Activated CD4-positive, alpha-beta T cell treated with anti-CD3 and anti-CD28 coated beads for 36 hours (primary cell): ENCODE measurements at regions not wholly inside any gene's neighbourhood (a gene's known extent, or its start where the extent isn't known, plus 50 kb on each side); places are given as distances from the start of the nearest gene placed in this dataset.

ENCODE experiments used
- ATAC-seq: fragments of 200-7000 bp; cut with Tn5 transposase; one replicate; pipeline ENCODE4 v1.10.0; 2021; ENCODE audit warnings: mild to moderate bottlenecking, moderate library complexity
- CTCF ChIA-PET: fragments of 350-600 bp; sonication (Branson Sonifier 250); formaldehyde crosslinking; loops from one replicate; lab custom pipeline; 2021; ENCODE audit warnings: antibody characterized with exemption; lab: Charles Lee
- POLR2A ChIA-PET: fragments of 350-600 bp; sonication (Branson Sonifier 250); formaldehyde crosslinking; loops from one replicate; lab custom pipeline; 2021; ENCODE audit warnings: antibody characterized with exemption, inconsistent platforms; lab: Charles Lee
- DNase-seq: peaks from one replicate; pipeline ENCODE4 v3.0.0-alpha.2; 2020
- H3K27ac Mint-ChIP-seq: one replicate; pipeline ENCODE4 v1.8.0; 2021; ENCODE audit warnings: mixed read lengths
- H3K27me3 Mint-ChIP-seq: one replicate; pipeline ENCODE4 v1.8.0; 2021; ENCODE audit warnings: mixed read lengths
- H3K36me3 Mint-ChIP-seq: one replicate; pipeline ENCODE4 v1.8.0; 2021; ENCODE audit warnings: low read depth, mixed read lengths
- H3K4me1 Mint-ChIP-seq: one replicate; pipeline ENCODE4 v1.8.0; 2021; ENCODE audit warnings: mixed read lengths
- H3K4me3 Mint-ChIP-seq: one replicate; pipeline ENCODE4 v1.8.0; 2021; ENCODE audit warnings: mild to moderate bottlenecking, moderate library complexity, mixed read lengths
- H3K9me3 Mint-ChIP-seq: one replicate; pipeline ENCODE4 v1.8.0; 2021; ENCODE audit warnings: low read depth, mixed read lengths
- intact Hi-C, 2 experiments: fragments of 100-400 bp; cut with DNase I in 1 of 2; cut with micrococcal nuclease in 1 of 2; formaldehyde crosslinking; loops; one replicate each; pipeline versions ENCODE4 v1.14.2 to v1.15.1; 2022 to 2024; cut with DNase I, micrococcal nuclease

DNA sequence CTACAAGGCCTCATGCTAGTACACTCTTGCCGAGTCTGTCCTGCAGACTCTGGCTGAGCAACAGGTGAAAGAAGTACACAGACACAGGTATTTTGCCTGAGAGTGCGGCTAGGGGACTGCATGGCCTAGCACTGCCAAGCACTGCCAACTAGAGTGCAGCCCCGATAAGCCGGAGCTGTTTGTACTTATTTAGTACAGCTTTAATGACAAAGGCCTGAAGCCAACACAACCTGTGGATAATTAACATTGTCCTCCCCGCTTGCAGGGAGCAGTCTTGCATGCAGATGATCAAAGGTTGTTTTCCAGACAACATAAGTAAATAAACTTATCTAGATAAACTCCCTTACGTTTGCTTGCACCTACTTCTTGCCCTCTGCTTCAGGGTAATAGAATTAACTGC lies 63.7 kb upstream of the MMADHC start:
- no peak overlapping the region for H3K4me3 Mint-ChIP-seq
- H3K36me3 Mint-ChIP-seq: no peaks in the 10 kb centered on the region
- ATAC-seq (no peak), DNase-seq (no peak)
- intact Hi-C loops: no loop called here
- H3K4me1 Mint-ChIP-seq: no peaks in the 10 kb centered on the region
- H3K27ac Mint-ChIP-seq: no peak overlapping the region
- ChIA-PET CTCF (no interaction called here), POLR2A (no interaction called here)
- peaks cover 3% of the 10 kb centered on the region for H3K9me3 Mint-ChIP-seq
- peaks cover 8% of the 10 kb centered on the region for H3K27me3 Mint-ChIP-seq

DNA sequence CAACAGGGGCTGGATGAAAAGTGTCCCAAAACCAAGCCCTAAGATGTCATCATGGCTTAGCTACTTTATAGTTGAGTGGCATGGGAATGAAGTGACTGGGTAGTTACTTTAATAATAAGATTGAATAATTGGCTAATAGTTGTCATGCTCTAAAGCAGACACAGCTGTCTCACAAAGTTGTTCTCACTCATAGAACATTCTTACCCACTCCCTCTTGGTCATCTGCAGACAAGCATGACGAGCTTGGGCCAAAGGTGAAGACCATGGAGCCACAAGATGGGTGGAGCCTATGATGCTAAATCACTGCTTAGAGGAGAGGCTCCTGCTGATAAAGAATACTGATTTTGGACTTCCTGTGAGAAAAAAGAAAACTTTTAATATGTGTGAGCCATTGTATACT lies 62.4 kb upstream of the MMADHC start:
- intact Hi-C loops: no loop called here
- CTCF ChIA-PET: no interaction called here

GRCh38 chr2:149648282-149649030 lies 60.9 kb upstream of the MMADHC start:
- POLR2A ChIA-PET: no interaction called here
- H3K4me1 Mint-ChIP-seq: no peaks in the 10 kb centered on the region
- no peaks in the 10 kb centered on the region for H3K36me3 Mint-ChIP-seq
- H3K27me3 Mint-ChIP-seq: peaks cover 10% of the 10 kb centered on the region
- DNase-seq: no peak
- peaks cover 3% of the 10 kb centered on the region for H3K9me3 Mint-ChIP-seq
- ATAC-seq: no peak
- intact Hi-C loops: no loop called here
- H3K4me3 Mint-ChIP-seq: no peak overlapping the region
- no peak overlapping the region for H3K27ac Mint-ChIP-seq
- CTCF ChIA-PET: no interaction called here

More for the DNA sequence above, 62.4 kb upstream of the MMADHC start:
- H3K36me3 Mint-ChIP-seq: no peaks in the 10 kb centered on the region
- no peak overlapping the region for H3K27ac Mint-ChIP-seq
- ATAC-seq (no peak), DNase-seq (no peak)
- H3K4me1 Mint-ChIP-seq: no peaks in the 10 kb centered on the region
- POLR2A ChIA-PET: no interaction called here
- no peak overlapping the region for H3K4me3 Mint-ChIP-seq
- H3K9me3 Mint-ChIP-seq: no peaks in the 10 kb centered on the region
- peaks cover 8% of the 10 kb centered on the region for H3K27me3 Mint-ChIP-seq

DNA sequence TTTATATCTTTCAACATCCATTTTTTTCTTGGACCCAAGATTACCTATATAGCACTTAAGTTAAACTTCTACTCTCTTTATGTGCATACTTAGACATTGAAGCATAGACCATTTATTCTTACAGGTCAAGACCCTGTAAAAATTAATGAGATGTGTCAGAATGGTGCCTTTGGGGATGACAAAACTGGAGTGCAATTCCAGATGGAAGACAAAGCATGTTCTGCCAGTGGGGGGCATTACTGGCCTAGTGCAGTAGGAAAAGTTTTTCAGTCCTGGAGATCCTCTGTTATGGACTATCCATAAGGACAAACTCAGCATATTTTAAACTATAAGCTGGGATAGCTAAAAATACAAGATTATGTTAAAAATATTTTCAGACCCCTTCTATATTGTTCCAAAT lies 57.8 kb upstream of the MMADHC start:
- ChIA-PET CTCF (no interaction called here), POLR2A (no interaction called here)
- intact Hi-C loops: no loop called here
- H3K4me1 Mint-ChIP-seq: no peaks in the 10 kb centered on the region
- no peak for ATAC-seq
- no peak overlapping the region for H3K27ac Mint-ChIP-seq
- peaks cover 17% of the 10 kb centered on the region for H3K27me3 Mint-ChIP-seq
- no peaks in the 10 kb centered on the region for H3K36me3 Mint-ChIP-seq
- no peak overlapping the region for H3K4me3 Mint-ChIP-seq
- peaks cover 5% of the 10 kb centered on the region for H3K9me3 Mint-ChIP-seq
- no peak for DNase-seq
